BJ (cell line): ENCODE measurements at regions not wholly inside any gene's neighbourhood (a gene's known extent, or its start where the extent isn't known, plus 50 kb on each side); places are given as distances from the start of the nearest gene placed in this dataset.

Experiments used
- CTCF ChIA-PET: fragments of 350-600 bp; formaldehyde crosslinking; extraction: SDS; loops from one replicate; lab custom pipeline; 2021; ENCODE audit warnings: antibody characterized with exemption, inconsistent platforms; lab: Yijun Ruan, JAX
- POLR2A ChIA-PET: fragments of 300-600 bp; sonication (Branson Sonifier 250); formaldehyde crosslinking; extraction: SDS; loops from one replicate; lab custom pipeline; 2021; ENCODE audit warnings: antibody characterized with exemption; lab: Charles Lee
- DNase-seq: peaks from one replicate; pipeline ENCODE4 v3.0.0-alpha.2; 2011; ENCODE audit warnings: low read depth
- H3K27me3 ChIP-seq: 2 replicates; pipeline ENCODE4 v1.6.0; 2011; ENCODE audit warnings: low read length; ENCODE audit not compliant: control insufficient read depth, insufficient read depth
- H3K36me3 ChIP-seq: 2 replicates; pipeline ENCODE4 v1.5.1; 2011; ENCODE audit warnings: low read length; ENCODE audit not compliant: control insufficient read depth, insufficient read depth
- H3K4me3 ChIP-seq: 2 replicates; pipeline ENCODE4 v1.5.1; 2011; ENCODE audit warnings: low read depth, mild to moderate bottlenecking, control low read depth, low read length
- CTCF ChIP-seq: IDR thresholded peaks from 2 replicates; pipeline ENCODE4 v1.5.1; 2011; ENCODE audit warnings: low read depth, mild to moderate bottlenecking, control low read depth, inconsistent platforms, low read length, moderate library complexity; ENCODE audit not compliant: insufficient read depth

- CTCF ChIA-PET: no interaction called here
- POLR2A ChIA-PET: no interaction called here
- H3K4me3 ChIP-seq: no peak overlapping the region
- H3K36me3 ChIP-seq: no peaks in the 10 kb centered on the region
- no peak for TF ChIP-seq CTCF
- no peak for DNase-seq
- no peaks in the 10 kb centered on the region for H3K27me3 ChIP-seq
These were observed 1171.5 kb upstream of the NUDT12 start for GRCh38 chr5:104734046-104734445.

- ChIA-PET POLR2A (no interaction called here), CTCF (no interaction called here)
- DNase-seq: no peak
These were observed 1170.6 kb upstream of the NUDT12 start for GRCh38 chr5:104733063-104733669.

DNA sequence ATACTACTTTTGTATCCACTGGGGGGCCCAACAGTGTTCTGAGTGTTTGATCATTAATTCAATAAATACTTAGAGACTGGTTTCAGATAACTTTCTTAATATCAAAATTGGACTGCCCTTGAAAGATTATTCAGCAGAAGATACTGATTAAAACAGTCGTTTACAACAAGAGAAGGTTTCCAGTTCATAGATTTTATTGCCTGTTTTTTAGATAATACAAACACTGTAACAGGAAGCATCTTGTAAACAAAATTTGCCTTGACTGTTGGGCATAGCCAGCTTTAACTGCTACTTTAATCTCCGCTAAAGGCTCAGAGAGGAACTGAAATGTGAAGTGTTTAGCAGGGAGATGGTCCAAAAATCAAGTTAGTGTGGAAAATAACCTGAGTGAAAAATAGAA is 1168.7 kb upstream of the NUDT12 start:
- ChIA-PET CTCF (no interaction called here), POLR2A (no interaction called here)
- no peak for TF ChIP-seq CTCF
- H3K27me3 ChIP-seq: no peaks in the 10 kb centered on the region
- DNase-seq: no peak
- H3K4me3 ChIP-seq: no peak overlapping the region
- no peaks in the 10 kb centered on the region for H3K36me3 ChIP-seq

More at GRCh38 chr5:104733063-104733669, 1170.6 kb upstream of the NUDT12 start:
- no peak overlapping the region for H3K4me3 ChIP-seq
- no peaks in the 10 kb centered on the region for H3K27me3 ChIP-seq
- TF ChIP-seq CTCF: no peak
- H3K36me3 ChIP-seq: no peaks in the 10 kb centered on the region

DNA sequence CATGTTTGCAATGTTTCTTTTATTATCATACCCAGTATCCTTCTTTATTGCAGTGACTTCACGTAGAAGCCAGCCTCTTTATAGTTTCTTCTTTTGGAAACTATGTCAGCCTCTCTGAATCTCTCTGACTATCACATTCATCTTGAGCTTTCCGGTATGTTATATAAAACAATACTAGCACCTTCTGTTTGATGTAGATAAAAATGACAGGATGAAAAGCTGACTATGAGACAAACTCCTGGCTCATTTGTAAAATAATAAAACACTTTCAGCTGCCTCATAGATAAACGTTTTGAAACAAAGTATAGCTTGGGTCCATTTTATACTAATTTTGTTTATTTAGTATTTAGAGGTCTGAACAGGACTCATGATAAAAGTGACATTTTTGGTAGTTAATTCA is 1145.4 kb upstream of the NUDT12 start:
- no peak for TF ChIP-seq CTCF
- CTCF ChIA-PET: no interaction called here
- H3K4me3 ChIP-seq: no peak overlapping the region
- no peak for DNase-seq
- POLR2A ChIA-PET: no interaction called here
- H3K27me3 ChIP-seq: no peaks in the 10 kb centered on the region
- no peaks in the 10 kb centered on the region for H3K36me3 ChIP-seq

DNA sequence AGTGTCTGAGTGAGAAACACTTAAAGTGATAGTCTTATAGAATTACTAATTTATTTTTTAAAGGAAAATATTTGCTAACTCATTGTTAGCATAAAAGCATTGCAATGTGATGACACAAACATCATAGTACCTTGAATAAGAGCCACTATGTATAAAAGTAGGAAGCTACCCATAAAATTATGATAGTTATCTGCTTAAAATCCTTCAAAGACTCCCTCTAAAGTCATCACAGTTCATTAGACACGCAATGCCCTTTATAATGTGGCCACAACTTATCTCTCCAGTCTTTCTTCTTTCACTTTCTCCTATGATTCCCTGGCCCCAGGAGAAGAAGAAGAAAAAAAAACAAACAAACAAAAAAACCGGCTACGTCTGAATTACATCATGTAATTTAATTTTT is 1144.0 kb upstream of the NUDT12 start:
- H3K27me3 ChIP-seq: no peaks in the 10 kb centered on the region
- DNase-seq: no peak
- ChIA-PET CTCF (no interaction called here), POLR2A (no interaction called here)
- TF ChIP-seq CTCF: no peak
- no peaks in the 10 kb centered on the region for H3K36me3 ChIP-seq
- H3K4me3 ChIP-seq: no peak overlapping the region
